ENCODE measurements at regions not wholly inside any gene's neighbourhood (a gene's known extent, or its start where the extent isn't known, plus 50 kb on each side); places are given as distances from the start of the nearest gene placed in this dataset.

GRCh38 chr18:24837066-24837465 lies 376.6 kb downstream of the HRH4 start:
- no peak overlapping the region for H3K4me3 ChIP-seq (ENCODE audit: extremely low read depth in 1 of 4, insufficient read depth in 2 of 4, low read depth in 3 of 4, low read length in 4 of 4)
- H3K23me2 ChIP-seq (ENCODE audit: low read depth, low read length) = peaks cover 4% of the 10 kb centered on the region; the same call in 1 of the 2 replicates
- no peak overlapping the region for H3K14ac ChIP-seq (ENCODE audit: insufficient read length)
- FAIRE-seq (no peak), DNase-seq (ENCODE audit: low read depth in 1 of 2, low spot score in 2 of 2) (no peak)
- no peak overlapping the region for H3K18ac ChIP-seq (ENCODE audit: extremely low read depth, low read length)
- no peak overlapping the region for H3K9ac ChIP-seq (replicated peaks in 1 of 4; ENCODE audit: extremely low read depth in 1 of 4, low read depth in 3 of 4, low read length in 3 of 4)
- no peak overlapping the region for H2BK5ac ChIP-seq (ENCODE audit: low read depth, low read length)
- no peak overlapping the region for H2BK20ac ChIP-seq (ENCODE audit: low read length)
- H4K91ac ChIP-seq (replicated peaks; ENCODE audit: insufficient read length, low read length) = no peak overlapping the region
- 89% methylated on average over 3 of the region's 3 CpGs; no CpG with 5 or more reads in 1 of the 2 experiments for WGBS, 2 experiments (ENCODE audit: extremely low coverage in 1 of 2, insufficient coverage in 1 of 2, insufficient read length in 1 of 2, insufficient replicate concordance in 2 of 2, low coverage in 1 of 2, low lambda C conversion rate in 2 of 2, missing lambda C conversion rate in 1 of 2)
- no peak overlapping the region for H3K4ac ChIP-seq (replicated peaks; ENCODE audit: insufficient read length, low read depth, low read length)
- H4K20me1 ChIP-seq (replicated peaks in 1 of 2; ENCODE audit: control insufficient read depth in 1 of 2, insufficient read depth in 2 of 2, low read length in 2 of 2) = peaks cover 0 to 3% of the 10 kb centered on the region in 2 experiments
- no peak overlapping the region for H2BK12ac ChIP-seq (ENCODE audit: low read depth, low read length)
- H2AFZ ChIP-seq (ENCODE audit: low read length) = no peak overlapping the region
- no peaks in the 10 kb centered on the region for H3K36me3 ChIP-seq (ENCODE audit: control insufficient read depth in 2 of 4, insufficient read depth in 4 of 4, low read length in 3 of 4)
- no peak overlapping the region for H4K8ac ChIP-seq (ENCODE audit: extremely low read depth, insufficient read depth, low read length)
- CTCF ChIA-PET (ENCODE audit: partially characterized antibody) = interaction anchor here (0.9 kb wide), 1 partner anchor 9 kb away, joined by 7 read pairs; no protein-coding TSS in a partner anchor
- H3K4me2 ChIP-seq (ENCODE audit: insufficient read depth in 1 of 2, low read depth in 2 of 2, low read length in 2 of 2) = no peak overlapping the region
- no peak overlapping the region for H4K5ac ChIP-seq (ENCODE audit: insufficient read length, low read depth, low read length)
- peaks cover 0 to under 1% (median 0%) of the 10 kb centered on the region in 4 experiments; a peak in 1 of 7 replicates for H3K4me1 ChIP-seq (replicated peaks in 1 of 4; ENCODE audit: control insufficient read depth in 3 of 4, insufficient read depth in 4 of 4, low read length in 3 of 4)
- no peak overlapping the region for H2BK120ac ChIP-seq (replicated peaks; ENCODE audit: low read depth, low read length)
- no peaks in the 10 kb centered on the region for H3K79me2 ChIP-seq (ENCODE audit: control insufficient read depth in 1 of 2, insufficient read depth in 2 of 2, low read length in 2 of 2)
- POLR2A ChIA-PET (ENCODE audit: partially characterized antibody) = no interaction called here
- H3K23ac ChIP-seq (ENCODE audit: insufficient read length) = no peak overlapping the region
- no peak overlapping the region for H2AK5ac ChIP-seq (ENCODE audit: low read depth, low read length)
- no peaks in the 10 kb centered on the region for H3K9me3 ChIP-seq (ENCODE audit: insufficient read depth in 2 of 2, low read depth in 1 of 2, low read length in 1 of 2)
- no peak overlapping the region for H2BK15ac ChIP-seq (ENCODE audit: low read length)
- H3K79me1 ChIP-seq (ENCODE audit: low read depth, low read length) = no peaks in the 10 kb centered on the region
- H3K27ac ChIP-seq (ENCODE audit: low read depth, low read length) = no peak overlapping the region
- H3K56ac ChIP-seq (replicated peaks; ENCODE audit: insufficient read length, low read depth, low read length) = no peak overlapping the region
- no peaks in the 10 kb centered on the region; a peak in 1 of 7 replicates for H3K27me3 ChIP-seq (replicated peaks in 1 of 4; ENCODE audit: control insufficient read depth in 3 of 4, extremely low read depth in 1 of 4, insufficient read depth in 3 of 4, low read length in 3 of 4)
- TF ChIP-seq E2F6 (IDR thresholded peaks at IDR 0.05) = no peak
- TF ChIP-seq RXRA (IDR thresholded peaks at IDR 0.05; ENCODE audit: insufficient read depth, low read depth, low read length) = no peak
- no peak for TF ChIP-seq EGR1 (IDR thresholded peaks at IDR 0.05; ENCODE audit: borderline replicate concordance, low read depth, low read length)
- no peak for TF ChIP-seq RBBP5 (IDR thresholded peaks at IDR 0.05; ENCODE audit: borderline replicate concordance, low read depth, low read length)
